ENCODE measurements at regions not wholly inside any gene's neighbourhood (a gene's known extent, or its start where the extent isn't known, plus 50 kb on each side); places are given as distances from the start of the nearest gene placed in this dataset.

- Histone ChIP-seq H3K9me2 (replicated peaks; ENCODE audit: insufficient read depth) (no peaks in the 10 kb centered on the region), H3K9me3 (ENCODE audit: low read depth) (no peaks in the 10 kb centered on the region), H3K27ac (no peak overlapping the region), H2AFZ (no peak overlapping the region), H4K20me1 (ENCODE audit: insufficient read depth, poor library complexity, severe bottlenecking) (no peaks in the 10 kb centered on the region), H3K27me3 (no peaks in the 10 kb centered on the region), H3K79me2 (no peaks in the 10 kb centered on the region), H3K4me3 (no peak overlapping the region), H3K36me3 (replicated peaks; ENCODE audit: insufficient read depth, low read depth) (no peaks in the 10 kb centered on the region), H3K4me1 (ENCODE audit: insufficient read depth) (no peaks in the 10 kb centered on the region), H3K4me2 (no peak overlapping the region)
- WGBS (ENCODE audit: low lambda C conversion rate, missing lambda C conversion rate), result 88% methylated on average over 5 of the region's 5 CpGs
- no peak for DNase-seq (ENCODE audit: low spot score)
- TF ChIP-seq CTCF (IDR thresholded peaks at IDR 0.05; ENCODE audit: poor library complexity) (no peak), EZH2phosphoT487 (IDR thresholded peaks at IDR 0.05; ENCODE audit: low read depth, severe bottlenecking, unreplicated experiment) (no peak), EZH2 (IDR thresholded peaks at IDR 0.05; ENCODE audit: borderline replicate concordance) (no peak)
Observed at GRCh38 chr10:64071218-64071617, 550.0 kb downstream of the REEP3 start.

- TF ChIP-seq CTCF (IDR thresholded peaks at IDR 0.05; ENCODE audit: poor library complexity) (no peak), EZH2 (IDR thresholded peaks at IDR 0.05; ENCODE audit: borderline replicate concordance) (no peak), EZH2phosphoT487 (IDR thresholded peaks at IDR 0.05; ENCODE audit: low read depth, severe bottlenecking, unreplicated experiment) (no peak)
- WGBS (ENCODE audit: low lambda C conversion rate, missing lambda C conversion rate), result 75% methylated on average over 2 of the region's 2 CpGs
- Histone ChIP-seq H3K9me2 (replicated peaks; ENCODE audit: insufficient read depth) (no peaks in the 10 kb centered on the region), H3K79me2 (no peaks in the 10 kb centered on the region), H3K27me3 (no peaks in the 10 kb centered on the region), H3K4me1 (ENCODE audit: insufficient read depth) (no peaks in the 10 kb centered on the region), H3K4me3 (no peak overlapping the region), H3K9me3 (ENCODE audit: low read depth) (no peaks in the 10 kb centered on the region), H3K27ac (no peak overlapping the region), H4K20me1 (ENCODE audit: insufficient read depth, poor library complexity, severe bottlenecking) (no peaks in the 10 kb centered on the region), H3K4me2 (no peak overlapping the region), H3K36me3 (replicated peaks; ENCODE audit: insufficient read depth, low read depth) (no peaks in the 10 kb centered on the region), H2AFZ (no peak overlapping the region)
- DNase-seq (ENCODE audit: low spot score), result no peak
Observed at GRCh38 chr10:64075604-64076003, 554.4 kb downstream of the REEP3 start.

DNA sequence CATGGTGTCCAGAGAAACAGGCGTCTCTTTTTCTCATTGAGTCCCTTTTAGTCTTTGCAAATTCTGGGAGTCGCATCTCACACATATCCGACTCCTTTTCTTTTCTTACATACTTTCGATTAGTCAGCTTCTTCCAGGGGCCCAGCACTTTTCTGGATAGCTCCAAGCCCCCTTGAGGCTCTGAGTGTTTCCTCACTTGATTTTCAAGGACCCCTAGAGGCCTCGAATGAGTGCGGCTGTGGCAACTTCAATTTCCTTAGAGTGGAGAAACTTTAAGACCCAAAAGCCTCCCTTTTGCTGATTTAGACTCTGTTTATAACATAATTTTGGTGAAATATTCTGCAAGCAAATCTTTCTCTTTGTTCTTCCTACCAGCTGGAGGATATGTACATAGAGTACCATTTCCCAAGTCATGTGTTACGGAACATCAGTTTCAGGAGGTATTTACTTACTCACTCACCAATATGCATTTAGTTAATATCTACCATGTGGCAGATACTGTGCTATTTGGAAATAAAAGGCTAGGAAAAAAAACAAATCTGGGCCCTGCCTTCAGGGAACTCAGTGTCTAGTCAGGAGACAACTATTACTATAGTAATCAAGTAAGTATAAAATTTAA, 555.2 kb downstream of the REEP3 start:
- Histone ChIP-seq H3K27me3 (no peaks in the 10 kb centered on the region), H3K4me2 (no peak overlapping the region)
- 73% methylated on average over 7 of the region's 7 CpGs for WGBS (ENCODE audit: low lambda C conversion rate, missing lambda C conversion rate)

More for the DNA sequence above, 555.2 kb downstream of the REEP3 start:
- no peaks in the 10 kb centered on the region for H3K9me2 ChIP-seq (replicated peaks; ENCODE audit: insufficient read depth)
- no peak overlapping the region for H3K4me3 ChIP-seq
- H4K20me1 ChIP-seq (ENCODE audit: insufficient read depth, poor library complexity, severe bottlenecking), result no peaks in the 10 kb centered on the region
- no peaks in the 10 kb centered on the region for H3K79me2 ChIP-seq
- no peak overlapping the region for H3K27ac ChIP-seq
- no peaks in the 10 kb centered on the region for H3K9me3 ChIP-seq (ENCODE audit: low read depth)
- no peak for DNase-seq (ENCODE audit: low spot score)
- H2AFZ ChIP-seq, result no peak overlapping the region
- no peaks in the 10 kb centered on the region for H3K36me3 ChIP-seq (replicated peaks; ENCODE audit: insufficient read depth, low read depth)
- H3K4me1 ChIP-seq (ENCODE audit: insufficient read depth), result no peaks in the 10 kb centered on the region
- TF ChIP-seq EZH2 (IDR thresholded peaks at IDR 0.05; ENCODE audit: borderline replicate concordance) (no peak), EZH2phosphoT487 (IDR thresholded peaks at IDR 0.05; ENCODE audit: low read depth, severe bottlenecking, unreplicated experiment) (no peak), CTCF (IDR thresholded peaks at IDR 0.05; ENCODE audit: poor library complexity) (no peak)

All from hepatocyte (in vitro differentiated cells).